Esophagus squamous epithelium (tissue), 5 donors: ENCODE measurements at regions not wholly inside any gene's neighbourhood (a gene's known extent, or its start where the extent isn't known, plus 50 kb on each side); places are given as distances from the start of the nearest gene placed in this dataset.

ENCODE experiments used
- DNase-seq: peaks from one replicate; lab custom pipeline; 2025; lab: John Stamatoyannopoulos, UW
- H3K27ac ChIP-seq, 4 donors: fragments of 200-600 bp; sonication (generic); one replicate each; pipeline ENCODE4 v1.5.1; 2016 to 2019; ENCODE audit warnings: mild to moderate bottlenecking in 1 of 4
- H3K27me3 ChIP-seq, 4 donors: fragments of 200-600 bp; sonication (generic); 1 replicate in 3 of 4; 2 replicates in 1 of 4; pipeline versions ENCODE4 v1.5.1 to v1.6.0; 2017 to 2021; ENCODE audit warnings: antibody characterized with exemption in 1 of 4
- H3K36me3 ChIP-seq, 3 donors: fragments of 200-600 bp; sonication (generic); one replicate each; pipeline ENCODE4 v1.5.1; 2016 to 2019
- H3K4me1 ChIP-seq, 3 donors: fragments of 200-600 bp; sonication (generic); one replicate each; pipeline ENCODE4 v1.5.1; 2017 to 2019
- H3K4me3 ChIP-seq, 4 donors: fragments of 200-600 bp; sonication (generic); 1 replicate in 3 of 4; 2 replicates in 1 of 4; pipeline ENCODE4 v1.5.1; 2016 to 2019; ENCODE audit warnings: mild to moderate bottlenecking in 2 of 4, moderate library complexity in 1 of 4
- H3K9me3 ChIP-seq, 3 donors: fragments of 200-600 bp; sonication (generic); one replicate each; pipeline ENCODE4 v1.5.1; 2016 to 2019
- POLR2A ChIP-seq, 4 donors: fragments of 450-650 bp; IDR thresholded peaks; one replicate each; pipeline ENCODE4 v1.6.1; 2017; ENCODE audit warnings: antibody characterized with exemption in 4 of 4, mild to moderate bottlenecking in 4 of 4, moderate library complexity in 3 of 4
- WGBS, 2 donors: methylation state at CpG; one replicate each; pipeline ENCODE4 v1.1.5; 2018; 5-methylcytosine and 5-hydroxymethylcytosine counted together
- intact Hi-C: fragments of 100-400 bp; cut with DNase I; formaldehyde crosslinking; loops from one replicate; pipeline ENCODE4 v1.15.0; 2022
- TF ChIP-seq, protein P1 (sequence below), 6 experiments: fragments of 450-650 bp in 4 of 6; fragments of 200-600 bp in 2 of 6; sonication (generic) in 2 of 6; IDR thresholded peaks; one replicate each; pipeline ENCODE4 v1.5.1; 2016 to 2019; ENCODE audit warnings: antibody characterized with exemption in 6 of 6, mild to moderate bottlenecking in 4 of 6, moderate library complexity in 4 of 6
- donor health status: DM: yes; HTN: yes; CAD: no.

DNA sequence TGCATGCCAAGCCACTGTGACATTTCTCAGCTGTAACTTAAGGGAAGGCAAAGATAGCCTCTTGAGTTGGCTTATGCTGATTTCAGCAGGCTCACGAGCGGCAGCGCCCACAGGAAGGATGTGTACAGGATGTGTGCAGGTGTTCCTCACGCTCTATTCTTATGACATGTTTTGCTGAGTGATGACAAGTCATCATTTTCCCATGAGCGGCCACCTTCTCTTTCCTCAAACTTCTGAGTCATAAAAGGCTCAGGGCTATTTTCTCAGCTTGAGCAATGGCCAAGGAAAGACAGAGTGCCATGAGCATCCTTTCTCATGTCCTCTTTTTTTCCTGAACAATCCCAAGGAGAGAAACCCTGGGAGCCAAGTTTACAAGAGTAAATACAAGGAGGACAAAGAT, 365.9 kb downstream of the PLK2 start:
- TF ChIP-seq, protein P1, sequence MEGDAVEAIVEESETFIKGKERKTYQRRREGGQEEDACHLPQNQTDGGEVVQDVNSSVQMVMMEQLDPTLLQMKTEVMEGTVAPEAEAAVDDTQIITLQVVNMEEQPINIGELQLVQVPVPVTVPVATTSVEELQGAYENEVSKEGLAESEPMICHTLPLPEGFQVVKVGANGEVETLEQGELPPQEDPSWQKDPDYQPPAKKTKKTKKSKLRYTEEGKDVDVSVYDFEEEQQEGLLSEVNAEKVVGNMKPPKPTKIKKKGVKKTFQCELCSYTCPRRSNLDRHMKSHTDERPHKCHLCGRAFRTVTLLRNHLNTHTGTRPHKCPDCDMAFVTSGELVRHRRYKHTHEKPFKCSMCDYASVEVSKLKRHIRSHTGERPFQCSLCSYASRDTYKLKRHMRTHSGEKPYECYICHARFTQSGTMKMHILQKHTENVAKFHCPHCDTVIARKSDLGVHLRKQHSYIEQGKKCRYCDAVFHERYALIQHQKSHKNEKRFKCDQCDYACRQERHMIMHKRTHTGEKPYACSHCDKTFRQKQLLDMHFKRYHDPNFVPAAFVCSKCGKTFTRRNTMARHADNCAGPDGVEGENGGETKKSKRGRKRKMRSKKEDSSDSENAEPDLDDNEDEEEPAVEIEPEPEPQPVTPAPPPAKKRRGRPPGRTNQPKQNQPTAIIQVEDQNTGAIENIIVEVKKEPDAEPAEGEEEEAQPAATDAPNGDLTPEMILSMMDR (IDR thresholded peaks at IDR 0.05), result no peak
- no peak for TF ChIP-seq POLR2A (IDR thresholded peaks at IDR 0.05)
- no peaks in the 10 kb centered on the region for H3K27me3 ChIP-seq
- DNase-seq, result no peak
- H3K4me3 ChIP-seq, result no peak overlapping the region
- H3K4me1 ChIP-seq, result peaks cover 0 to 7% (median 0%) of the 10 kb centered on the region in 3 donors
- WGBS, 2 donors, result 9 to 42% methylated on average over 5 of the region's 5 CpGs
- H3K36me3 ChIP-seq, result no peaks in the 10 kb centered on the region
- no peaks in the 10 kb centered on the region for H3K9me3 ChIP-seq
- no peak overlapping the region for H3K27ac ChIP-seq
- intact Hi-C loops, result no loop called here

DNA sequence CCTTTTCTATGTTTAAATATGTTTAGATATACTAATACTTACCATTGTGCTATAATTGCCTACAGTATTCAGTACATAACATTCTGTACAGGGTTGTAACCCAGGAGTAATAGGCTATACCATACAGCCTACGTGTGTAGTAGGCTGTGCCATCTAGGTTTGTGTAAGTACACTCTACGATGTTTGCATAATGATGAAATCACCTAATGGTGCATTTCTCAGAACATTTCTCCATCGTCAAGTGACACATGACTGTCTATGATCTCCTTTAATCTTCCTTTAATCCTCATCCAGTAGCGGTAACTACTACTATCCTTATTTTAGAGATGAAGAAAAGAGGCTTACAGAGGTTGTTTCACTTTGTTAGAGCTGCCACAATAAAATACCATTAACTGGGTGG, 369.2 kb downstream of the PLK2 start:
- H3K36me3 ChIP-seq, result no peaks in the 10 kb centered on the region
- WGBS, 2 donors, result 70 to 84% methylated on average over 4 of the region's 4 CpGs
- peaks cover 0 to 7% (median 0%) of the 10 kb centered on the region in 3 donors for H3K4me1 ChIP-seq
- H3K9me3 ChIP-seq, result no peaks in the 10 kb centered on the region
- no peaks in the 10 kb centered on the region for H3K27me3 ChIP-seq
- no peak overlapping the region for H3K4me3 ChIP-seq
- intact Hi-C loops, result no loop called here
- no peak for TF ChIP-seq POLR2A (IDR thresholded peaks at IDR 0.05)
- TF ChIP-seq, protein P1 (IDR thresholded peaks at IDR 0.05), result no peak
- no peak overlapping the region for H3K27ac ChIP-seq
- DNase-seq, result no peak

DNA sequence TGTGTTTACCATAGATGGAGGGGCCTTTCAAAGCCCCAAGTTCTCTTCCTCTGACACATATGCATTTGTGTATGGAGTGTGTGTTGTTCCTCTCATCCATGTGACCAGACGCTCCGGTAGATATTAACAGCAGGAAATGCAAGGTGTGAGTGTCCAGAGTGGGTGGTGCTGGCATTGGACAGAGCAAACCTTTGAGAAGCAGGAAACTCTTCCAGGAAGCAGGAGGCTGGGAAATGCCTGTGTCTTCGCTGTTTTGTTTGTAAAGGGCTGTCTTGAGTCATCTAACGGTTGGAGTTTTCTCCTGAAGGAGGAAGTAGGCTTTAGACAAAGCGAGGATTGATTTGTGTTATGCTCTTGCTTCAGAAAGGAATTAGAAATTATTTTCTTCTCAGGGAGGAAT, 370.9 kb downstream of the PLK2 start:
- 66 to 82% methylated on average over 5 of the region's 5 CpGs for WGBS, 2 donors
- no peaks in the 10 kb centered on the region for H3K9me3 ChIP-seq
- H3K27me3 ChIP-seq, result no peaks in the 10 kb centered on the region
- no peak for DNase-seq
- no peaks in the 10 kb centered on the region for H3K36me3 ChIP-seq
- H3K27ac ChIP-seq, result no peak overlapping the region
- no peak overlapping the region for H3K4me3 ChIP-seq
- intact Hi-C loops, result no loop called here
- H3K4me1 ChIP-seq, result peaks cover 0 to 4% (median 0%) of the 10 kb centered on the region in 3 donors
- TF ChIP-seq POLR2A (IDR thresholded peaks at IDR 0.05), result no peak
- TF ChIP-seq, protein P1 (IDR thresholded peaks at IDR 0.05), result no peak

DNA sequence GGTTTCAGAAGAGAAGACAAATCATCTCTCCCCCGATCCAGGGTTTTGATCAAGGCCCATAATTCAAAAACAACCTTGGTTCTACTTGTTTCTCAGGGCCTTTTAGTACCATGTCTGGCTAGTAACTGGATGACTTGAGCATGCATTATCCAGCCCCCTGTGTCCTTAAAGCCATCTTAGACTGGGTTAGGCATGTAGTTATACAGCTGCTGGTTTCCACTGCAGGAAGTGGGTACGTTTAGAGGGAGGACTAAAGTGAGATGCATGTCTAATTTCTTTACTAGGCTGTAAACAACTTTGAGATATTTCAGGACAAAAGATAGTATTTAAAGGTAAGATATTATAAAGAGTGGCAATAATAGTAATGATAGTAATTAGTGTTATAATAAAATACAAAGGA, 372.0 kb downstream of the PLK2 start:
- no peaks in the 10 kb centered on the region for H3K9me3 ChIP-seq
- 78 to 96% methylated on average over 2 of the region's 2 CpGs for WGBS, 2 donors
- no peaks in the 10 kb centered on the region for H3K36me3 ChIP-seq
- no peak for DNase-seq
- H3K27me3 ChIP-seq, result no peaks in the 10 kb centered on the region
- no peak overlapping the region for H3K27ac ChIP-seq
- H3K4me3 ChIP-seq, result no peak overlapping the region
- intact Hi-C loops, result no loop called here
- TF ChIP-seq POLR2A (IDR thresholded peaks at IDR 0.05), result no peak
- TF ChIP-seq, protein P1 (IDR thresholded peaks at IDR 0.05), result no peak
- H3K4me1 ChIP-seq, result no peaks in the 10 kb centered on the region

DNA sequence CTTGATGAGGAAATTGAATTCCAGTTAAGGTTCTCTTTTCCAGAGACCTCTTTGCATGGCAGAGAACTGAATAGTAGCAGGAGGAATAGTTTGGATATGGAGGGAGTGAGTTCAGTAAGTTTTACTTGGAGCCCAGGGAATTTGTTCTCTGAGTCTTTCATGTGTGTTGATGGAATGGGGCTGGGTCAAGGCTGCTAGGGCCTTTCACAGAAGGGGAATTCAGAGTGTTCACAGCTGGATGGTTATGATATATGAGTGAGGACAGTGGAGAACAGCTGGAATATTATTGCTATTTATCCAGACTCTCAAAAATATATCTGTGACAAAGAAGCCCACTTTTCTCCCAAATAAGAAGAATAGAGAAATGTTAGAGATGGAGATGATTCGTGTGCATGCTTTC, 372.8 kb downstream of the PLK2 start:
- Histone ChIP-seq H3K4me1 (no peaks in the 10 kb centered on the region), H3K36me3 (no peaks in the 10 kb centered on the region), H3K27me3 (no peaks in the 10 kb centered on the region), H3K4me3 (no peak overlapping the region), H3K27ac (no peak overlapping the region), H3K9me3 (no peaks in the 10 kb centered on the region)
- 80% methylated on average over 1 of the region's 1 CpG for WGBS, 2 donors
- DNase-seq, result no peak
- TF ChIP-seq, protein P1 (IDR thresholded peaks at IDR 0.05), result no peak
- no peak for TF ChIP-seq POLR2A (IDR thresholded peaks at IDR 0.05)
- intact Hi-C loops, result no loop called here
